ENCODE measurements at regions not wholly inside any gene's neighbourhood (a gene's known extent, or its start where the extent isn't known, plus 50 kb on each side); places are given as distances from the start of the nearest gene placed in this dataset.

DNA sequence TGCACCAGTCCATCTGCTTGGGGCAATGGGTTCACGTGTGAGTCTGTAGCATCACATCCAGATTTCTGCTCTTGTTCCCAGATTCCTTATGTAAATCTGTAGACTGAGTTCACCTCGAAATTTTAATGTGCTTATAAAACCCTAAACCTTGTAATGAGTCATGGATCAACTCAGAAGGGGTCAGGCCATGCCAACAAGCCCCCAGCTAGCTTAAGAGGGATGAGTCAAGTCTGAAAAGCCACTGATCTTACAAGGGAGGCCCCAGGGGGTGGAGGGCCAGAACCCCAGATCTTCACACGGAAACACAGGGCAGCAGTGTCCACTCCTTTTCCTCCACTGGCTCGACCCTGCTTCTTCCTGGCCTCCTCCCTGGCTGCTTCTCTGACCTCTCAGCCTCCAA lies 399.1 kb upstream of the CDH5 start:
- TF ChIP-seq EZH2phosphoT487 (IDR thresholded peaks at IDR 0.05; ENCODE audit: borderline replicate concordance, low read depth, low read length) (no peak), CTCF (conservative IDR thresholded peaks at IDR 0.05; ENCODE audit: low read length) (no peak)
